ENCODE measurements at regions not wholly inside any gene's neighbourhood (a gene's known extent, or its start where the extent isn't known, plus 50 kb on each side); places are given as distances from the start of the nearest gene placed in this dataset.

DNA sequence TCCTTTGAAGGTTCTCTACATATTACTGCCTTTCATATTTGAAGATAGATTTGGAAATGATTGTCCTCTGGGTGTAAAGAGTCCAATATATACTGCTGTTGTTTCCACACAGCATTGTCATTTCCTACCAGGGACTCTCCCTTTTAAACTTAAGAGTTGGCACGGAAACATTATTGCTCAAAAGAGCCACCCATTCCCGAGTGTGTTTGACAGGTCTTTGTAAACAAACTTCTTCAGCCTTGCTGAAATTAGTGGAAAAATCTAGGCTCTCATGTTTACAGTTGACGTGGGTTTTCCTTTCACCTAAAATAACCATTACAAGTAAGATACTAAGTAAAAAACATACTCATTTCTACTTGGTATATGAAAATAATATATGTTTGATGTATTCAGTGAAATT lies 111.4 kb upstream of the LIMCH1 start:
- no peaks in the 10 kb centered on the region for H3K9me3 Mint-ChIP-seq (ENCODE audit: low read depth, unreplicated experiment)
- H3K4me3 Mint-ChIP-seq (ENCODE audit: low read depth, unreplicated experiment), result no peak overlapping the region
- no peak for DNase-seq
- no peaks in the 10 kb centered on the region for H3K36me3 Mint-ChIP-seq (ENCODE audit: insufficient read depth, unreplicated experiment)
- H3K27ac Mint-ChIP-seq (ENCODE audit: unreplicated experiment), result no peak overlapping the region
- CTCF ChIA-PET, result no interaction called here
- TF ChIP-seq CTCF (IDR thresholded peaks at IDR 0.05; ENCODE audit: unreplicated experiment), result no peak
- H3K4me1 Mint-ChIP-seq (ENCODE audit: low read depth, unreplicated experiment), result peaks cover 32% of the 10 kb centered on the region
- no TSS peak for BruUV-seq (replicated peaks)
- intact Hi-C loops (cut with micrococcal nuclease; ENCODE audit: unreplicated experiment), result no loop called here
- no peaks in the 10 kb centered on the region for H3K27me3 Mint-ChIP-seq (ENCODE audit: unreplicated experiment)

DNA sequence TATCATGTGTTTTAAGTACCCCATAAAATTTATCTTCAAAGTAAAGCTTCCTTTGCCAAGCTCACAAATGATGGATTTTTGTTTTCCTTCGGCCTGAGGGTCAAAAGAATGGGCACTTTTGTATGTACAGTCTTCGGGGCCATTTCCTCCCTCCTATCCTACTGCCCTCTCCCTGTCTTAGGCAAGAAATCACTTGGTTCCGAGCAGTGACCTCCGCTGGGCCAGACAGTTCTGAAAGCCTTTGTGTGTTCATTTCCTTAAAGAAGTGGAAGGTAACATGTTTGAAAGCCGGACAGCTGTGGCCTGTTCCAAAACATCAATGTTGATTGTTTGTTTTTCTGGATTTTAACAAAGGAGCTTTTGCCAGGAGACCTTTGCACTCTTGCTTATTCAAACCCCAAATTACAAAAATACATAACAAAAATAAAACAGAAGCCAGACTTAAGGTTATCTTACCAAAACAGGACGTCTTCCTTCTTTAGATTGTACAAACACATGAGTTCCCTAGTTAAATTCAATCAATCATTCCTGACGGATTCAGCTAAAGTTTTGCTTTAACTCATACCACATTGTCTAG lies 110.6 kb upstream of the LIMCH1 start:
- no peak for TF ChIP-seq CTCF (IDR thresholded peaks at IDR 0.05; ENCODE audit: unreplicated experiment)
- Mint-ChIP-seq H3K4me1 (ENCODE audit: low read depth, unreplicated experiment) (peaks cover 38% of the 10 kb centered on the region), H3K9me3 (ENCODE audit: low read depth, unreplicated experiment) (no peaks in the 10 kb centered on the region), H3K4me3 (ENCODE audit: low read depth, unreplicated experiment) (no peak overlapping the region), H3K27me3 (ENCODE audit: unreplicated experiment) (no peaks in the 10 kb centered on the region), H3K27ac (ENCODE audit: unreplicated experiment) (no peak overlapping the region), H3K36me3 (ENCODE audit: insufficient read depth, unreplicated experiment) (no peaks in the 10 kb centered on the region)
- CTCF ChIA-PET, result interaction anchor here (0.6 kb wide), 1 partner anchor 608 kb away, joined by 3 read pairs; no protein-coding TSS in a partner anchor
- DNase-seq, result no peak
- intact Hi-C loops (cut with micrococcal nuclease; ENCODE audit: unreplicated experiment), result no loop called here
- BruUV-seq (replicated peaks), result no TSS peak

DNA sequence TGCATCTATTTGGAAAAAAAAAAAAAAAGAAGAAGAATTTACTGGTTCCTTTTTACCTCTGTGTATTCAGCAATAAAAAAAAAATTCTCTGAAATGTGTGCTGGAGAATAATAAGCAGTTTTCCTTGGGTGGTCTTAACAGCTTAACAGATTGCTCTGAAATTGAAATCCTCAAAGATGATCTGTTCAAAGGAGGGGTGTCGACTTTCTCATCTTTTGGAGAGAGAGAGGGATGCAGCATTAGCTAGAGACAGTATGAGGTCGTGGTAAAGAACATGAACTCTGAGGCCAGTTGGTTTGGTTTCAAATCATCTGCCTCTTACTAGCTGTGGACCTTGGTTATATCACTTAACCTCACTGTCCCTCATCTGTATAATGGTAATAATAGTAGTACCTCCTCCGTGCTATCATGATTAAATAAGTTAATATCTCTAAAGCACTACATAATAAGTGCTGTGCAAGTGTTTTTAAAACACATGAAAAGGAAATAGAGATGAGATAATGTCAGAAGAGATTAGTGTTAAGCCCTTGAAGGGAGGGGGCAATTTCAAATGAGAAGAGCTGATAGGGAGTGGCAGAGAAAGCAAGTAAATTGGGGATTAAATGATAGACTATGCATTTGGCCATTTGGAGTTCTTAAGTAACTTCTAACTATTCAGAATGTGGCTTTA lies 109.9 kb upstream of the LIMCH1 start:
- intact Hi-C loops (cut with micrococcal nuclease; ENCODE audit: unreplicated experiment), result no loop called here
- no peaks in the 10 kb centered on the region for H3K27me3 Mint-ChIP-seq (ENCODE audit: unreplicated experiment)
- peaks cover 45% of the 10 kb centered on the region for H3K4me1 Mint-ChIP-seq (ENCODE audit: low read depth, unreplicated experiment)
- no peaks in the 10 kb centered on the region for H3K36me3 Mint-ChIP-seq (ENCODE audit: insufficient read depth, unreplicated experiment)
- H3K27ac Mint-ChIP-seq (ENCODE audit: unreplicated experiment), result no peak overlapping the region
- no peak for DNase-seq
- CTCF ChIA-PET, result no interaction called here
- no peak for TF ChIP-seq CTCF (IDR thresholded peaks at IDR 0.05; ENCODE audit: unreplicated experiment)
- H3K4me3 Mint-ChIP-seq (ENCODE audit: low read depth, unreplicated experiment), result no peak overlapping the region
- no peaks in the 10 kb centered on the region for H3K9me3 Mint-ChIP-seq (ENCODE audit: low read depth, unreplicated experiment)
- no TSS peak for BruUV-seq (replicated peaks)

- TF ChIP-seq CTCF (IDR thresholded peaks at IDR 0.05; ENCODE audit: unreplicated experiment), result no peak
- Mint-ChIP-seq H3K36me3 (ENCODE audit: insufficient read depth, unreplicated experiment) (no peaks in the 10 kb centered on the region), H3K9me3 (ENCODE audit: low read depth, unreplicated experiment) (no peaks in the 10 kb centered on the region), H3K4me1 (ENCODE audit: low read depth, unreplicated experiment) (peaks cover 49% of the 10 kb centered on the region), H3K27me3 (ENCODE audit: unreplicated experiment) (no peaks in the 10 kb centered on the region), H3K27ac (ENCODE audit: unreplicated experiment) (no peak overlapping the region), H3K4me3 (ENCODE audit: low read depth, unreplicated experiment) (no peak overlapping the region)
- BruUV-seq (replicated peaks), result no TSS peak
- DNase-seq, result no peak
- CTCF ChIA-PET, result no interaction called here
- intact Hi-C loops (cut with micrococcal nuclease; ENCODE audit: unreplicated experiment), result no loop called here
These were observed 109.2 kb upstream of the LIMCH1 start for GRCh38 chr4:41428601-41429279.
